COLO829 (cell line): ENCODE measurements at regions not wholly inside any gene's neighbourhood (a gene's known extent, or its start where the extent isn't known, plus 50 kb on each side); places are given as distances from the start of the nearest gene placed in this dataset.
A peak's percentile ranks its signal among the peaks of the same experiment; 100 is the strongest.

ENCODE experiments used
- DNase-seq: peaks from one replicate; pipeline ENCODE4 v3.0.0; 2012; ENCODE audit warnings: low spot score

GRCh38 chr12:60042835-60043234, 447.0 kb downstream of the SLC16A7 start:
- DNase-seq: peak; percentile 10

GRCh38 chr12:60043236-60043635, 447.4 kb downstream of the SLC16A7 start:
- no peak for DNase-seq

GRCh38 chr12:60052483-60052882, 456.7 kb downstream of the SLC16A7 start:
- DNase-seq: no peak

GRCh38 chr12:60059180-60059579, 463.4 kb downstream of the SLC16A7 start:
- DNase-seq: no peak

GRCh38 chr12:60066655-60067054, 470.8 kb downstream of the SLC16A7 start:
- no peak for DNase-seq

GRCh38 chr12:60070552-60070951, 474.7 kb downstream of the SLC16A7 start:
- peak; percentile 63 for DNase-seq

- no peak for DNase-seq
These were observed 475.9 kb downstream of the SLC16A7 start for GRCh38 chr12:60071759-60072191.

GRCh38 chr12:60072911-60073310, 477.1 kb downstream of the SLC16A7 start:
- peak; percentile 65 for DNase-seq

GRCh38 chr12:60075091-60075490, 479.3 kb downstream of the SLC16A7 start:
- no peak for DNase-seq

- DNase-seq: no peak
These were observed 482.2 kb downstream of the SLC16A7 start for GRCh38 chr12:60078026-60078425.

- DNase-seq: no peak
These were observed 497.6 kb downstream of the SLC16A7 start for GRCh38 chr12:60093428-60093827.

GRCh38 chr12:60094436-60094835, 498.6 kb downstream of the SLC16A7 start:
- no peak for DNase-seq

GRCh38 chr12:60096727-60097126, 500.9 kb downstream of the SLC16A7 start:
- no peak for DNase-seq

- DNase-seq: no peak
These were observed 504.3 kb downstream of the SLC16A7 start for GRCh38 chr12:60100160-60100559.

GRCh38 chr12:60100852-60101251, 505.0 kb downstream of the SLC16A7 start:
- DNase-seq: no peak

GRCh38 chr12:60101715-60102114, 505.9 kb downstream of the SLC16A7 start:
- DNase-seq: no peak

GRCh38 chr12:60106214-60106613, 510.4 kb downstream of the SLC16A7 start:
- DNase-seq: peak; percentile 6

GRCh38 chr12:60107992-60108391, 512.2 kb downstream of the SLC16A7 start:
- no peak for DNase-seq

GRCh38 chr12:60112063-60112462, 516.2 kb downstream of the SLC16A7 start:
- no peak for DNase-seq

- DNase-seq: no peak
These were observed 516.9 kb downstream of the SLC16A7 start for GRCh38 chr12:60112763-60113162.

- no peak for DNase-seq
These were observed 518.3 kb downstream of the SLC16A7 start for GRCh38 chr12:60114169-60114568.

- DNase-seq: no peak
These were observed 523.5 kb downstream of the SLC16A7 start for GRCh38 chr12:60119327-60119726.

- no peak for DNase-seq
These were observed 524.4 kb downstream of the SLC16A7 start for GRCh38 chr12:60120199-60120598.

- DNase-seq: no peak
These were observed 527.7 kb downstream of the SLC16A7 start for GRCh38 chr12:60123557-60123956.

- no peak for DNase-seq
These were observed 541.7 kb downstream of the SLC16A7 start for GRCh38 chr12:60137513-60137912.
